H1 (cell line): ENCODE measurements at regions not wholly inside any gene's neighbourhood (a gene's known extent, or its start where the extent isn't known, plus 50 kb on each side); places are given as distances from the start of the nearest gene placed in this dataset.

Experiments
- BCL11A ChIP-seq, 2 experiments: IDR thresholded peaks; one replicate each; pipeline ENCODE4 v1.6.1; 2011; ENCODE audit warnings: low read depth in 2 of 2, low read length in 2 of 2, mild to moderate bottlenecking in 2 of 2
- CTCF ChIP-seq, 3 experiments: IDR thresholded peaks; 1 replicate in 2 of 3; 2 replicates in 1 of 3; pipeline versions ENCODE4 v1.5.1 to v1.6.1; 2011; ENCODE audit warnings: low read length in 3 of 3, mild to moderate bottlenecking in 3 of 3, inconsistent platforms in 2 of 3, low read depth in 1 of 3, moderate library complexity in 1 of 3; ENCODE audit not compliant: insufficient read depth in 1 of 3; ENCODE audit errors: control extremely low read depth in 1 of 3
- EP300 ChIP-seq, 2 experiments: IDR thresholded peaks; 1 replicate in 1 of 2; 2 replicates in 1 of 2; pipeline ENCODE4 v1.6.1; 2011 to 2012; ENCODE audit warnings: low read depth in 2 of 2, low read length in 2 of 2, mild to moderate bottlenecking in 2 of 2, borderline replicate concordance in 1 of 2, inconsistent platforms in 1 of 2, moderate library complexity in 1 of 2
- KDM1A ChIP-seq: fragments of 200-600, 300-600 bp; sonication (generic); IDR thresholded peaks from 2 replicates; pipeline ENCODE4 v1.7.1; 2016; ENCODE audit warnings: mild to moderate bottlenecking, low read length, borderline replicate concordance
- MAX ChIP-seq: IDR thresholded peaks from 2 replicates; pipeline ENCODE4 v1.6.1; 2012; ENCODE audit warnings: inconsistent platforms
- NRF1 ChIP-seq: IDR thresholded peaks from 2 replicates; pipeline ENCODE4 v1.6.1; 2011; ENCODE audit warnings: mild to moderate bottlenecking, low read depth, low read length, improper control_type of control experiment
- POLR2A ChIP-seq, 2 experiments: IDR thresholded peaks; 1 replicate in 1 of 2; 2 replicates in 1 of 2; pipeline ENCODE4 v1.6.1; 2011; ENCODE audit warnings: low read depth in 2 of 2, low read length in 2 of 2, mild to moderate bottlenecking in 2 of 2; ENCODE audit errors: control extremely low read depth in 1 of 2
- POLR2AphosphoS5 ChIP-seq: IDR thresholded peaks from 2 replicates; pipeline ENCODE4 v1.6.1; 2011; ENCODE audit warnings: low read depth, low read length
- RAD21 ChIP-seq, 2 experiments: IDR thresholded peaks in 1 of 2; conservative IDR thresholded peaks in 1 of 2; 2 replicates each; pipeline ENCODE4 v1.6.1; 2011; ENCODE audit warnings: low read depth in 2 of 2, low read length in 2 of 2, improper control_type of control experiment in 1 of 2, inconsistent platforms in 1 of 2, mild to moderate bottlenecking in 1 of 2, moderate library complexity in 1 of 2
- RXRA ChIP-seq: IDR thresholded peaks from 2 replicates; pipeline ENCODE4 v1.6.1; 2011; ENCODE audit warnings: low read depth, mild to moderate bottlenecking, low read length, moderate library complexity; ENCODE audit not compliant: insufficient read depth
- SIN3A ChIP-seq, 2 experiments: IDR thresholded peaks in 1 of 2; conservative IDR thresholded peaks in 1 of 2; 2 replicates each; pipeline ENCODE4 v1.6.1; 2011 to 2012; ENCODE audit warnings: low read length in 2 of 2, improper control_type of control experiment in 1 of 2, low read depth in 1 of 2, mild to moderate bottlenecking in 1 of 2
- SIX5 ChIP-seq: IDR thresholded peaks from 2 replicates; pipeline ENCODE4 v1.6.1; 2011; ENCODE audit warnings: mild to moderate bottlenecking, low read depth, low read length
- SP4 ChIP-seq: IDR thresholded peaks from 2 replicates; pipeline ENCODE4 v1.6.1; 2012; ENCODE audit warnings: low read length, inconsistent platforms
- SUZ12 ChIP-seq: fragments of 200-600 bp; sonication (generic); IDR thresholded peaks from 2 replicates; pipeline ENCODE4 v1.6.1; 2012; ENCODE audit warnings: mild to moderate bottlenecking, inconsistent platforms, low read length, moderate library complexity, mixed read lengths

- TF ChIP-seq SIX5 (no peak), EP300 (IDR thresholded peaks at IDR 0.05; ENCODE audit: borderline replicate concordance in 1 of 2, low read depth in 2 of 2, low read length in 2 of 2) (no peak), CTCF (IDR thresholded peaks at IDR 0.05; ENCODE audit: control extremely low read depth in 1 of 3, insufficient read depth in 1 of 3, low read depth in 1 of 3, low read length in 3 of 3) (no peak), POLR2AphosphoS5 (no peak), NRF1 (no peak), POLR2A (IDR thresholded peaks at IDR 0.05; ENCODE audit: control extremely low read depth in 1 of 2, low read depth in 2 of 2, low read length in 2 of 2) (no peak), SP4 (no peak), RAD21 (IDR thresholded peaks at IDR 0.05 in 1 of 2, conservative IDR thresholded peaks at IDR 0.05 in 1 of 2; ENCODE audit: low read depth in 2 of 2, low read length in 2 of 2) (no peak), BCL11A (IDR thresholded peaks at IDR 0.05; ENCODE audit: low read depth in 2 of 2, low read length in 2 of 2) (no peak), RXRA (no peak), MAX (no peak), KDM1A (no peak), SUZ12 (no peak), SIN3A (conservative IDR thresholded peaks at IDR 0.05 in 1 of 2, IDR thresholded peaks at IDR 0.05 in 1 of 2; ENCODE audit: low read depth in 1 of 2, low read length in 2 of 2) (no peak)
These were observed 191.0 kb downstream of the IRF8 start for GRCh38 chr16:86089991-86090390.
